Lung microvascular endothelial cell (primary cell): ENCODE measurements at regions not wholly inside any gene's neighbourhood (a gene's known extent, or its start where the extent isn't known, plus 50 kb on each side); places are given as distances from the start of the nearest gene placed in this dataset.

ENCODE experiments used
- DNase-seq, 2 donors: peaks; one replicate each; pipeline versions ENCODE4 v3.0.0 to v3.0.0-alpha.2; 2010; ENCODE audit warnings: low read depth in 2 of 2

- DNase-seq, result no peak
Measured at GRCh38 chr3:73707772-73708171, 83.0 kb upstream of the PDZRN3 start.

DNA sequence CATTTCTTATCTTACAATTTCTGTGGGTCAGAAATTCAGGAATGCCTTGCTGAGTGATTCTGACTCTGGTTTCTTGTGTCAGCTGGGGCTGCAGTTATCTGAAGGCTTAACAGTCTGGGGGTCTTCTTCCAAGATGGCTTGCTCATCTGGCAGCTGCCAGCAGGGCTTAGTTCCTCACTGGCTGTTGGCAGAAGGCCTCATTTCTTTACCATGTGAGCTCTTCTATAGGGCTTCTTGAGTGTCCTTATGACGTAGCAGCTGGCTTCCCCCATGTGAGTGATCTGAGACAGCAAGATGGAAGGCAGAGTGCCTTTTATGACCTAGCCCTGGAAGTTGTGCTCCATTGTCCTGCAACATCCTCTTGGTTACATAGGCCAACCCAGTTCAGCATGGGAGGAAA, 82.0 kb upstream of the PDZRN3 start:
- no peak for DNase-seq

DNA sequence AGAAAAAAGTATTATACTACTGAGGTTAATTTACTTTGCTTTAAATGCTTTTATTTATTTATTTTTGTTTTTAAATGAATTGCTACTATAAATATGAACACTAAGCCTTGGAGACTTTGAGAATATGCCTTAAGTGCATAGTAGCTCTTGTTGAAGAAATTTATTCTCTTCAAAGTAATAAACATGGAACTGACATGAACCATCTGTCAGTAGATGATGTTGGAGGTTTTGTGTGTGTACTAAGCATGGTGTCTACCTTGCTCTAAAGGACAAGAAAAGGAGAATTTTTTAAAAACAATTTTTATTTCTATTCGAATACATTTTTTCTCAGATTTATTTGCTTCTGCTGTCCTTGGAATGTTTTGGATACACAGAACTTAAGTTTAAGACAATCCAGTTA, 81.1 kb upstream of the PDZRN3 start:
- DNase-seq, result no peak

GRCh38 chr3:73699327-73699726, 74.6 kb upstream of the PDZRN3 start:
- DNase-seq, result no peak

DNA sequence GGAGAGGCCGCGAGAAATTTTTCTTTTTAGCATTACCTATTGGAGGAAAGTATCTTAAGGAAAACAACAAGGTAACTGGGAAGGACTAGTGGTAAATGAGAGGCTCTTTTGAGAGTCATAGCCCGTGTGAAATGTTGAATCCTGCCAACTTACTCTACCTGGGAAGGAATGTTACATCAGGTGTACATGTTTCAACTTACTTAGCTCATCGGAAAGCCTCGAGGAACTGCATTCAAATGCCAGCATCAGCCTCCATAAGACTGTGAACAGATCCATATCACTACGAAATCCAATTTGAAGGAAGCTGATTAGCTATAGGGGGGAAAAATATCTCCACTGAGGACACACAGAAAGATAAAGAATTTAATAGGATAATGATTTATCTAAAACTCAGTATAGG, 72.3 kb upstream of the PDZRN3 start:
- DNase-seq, result no peak

DNA sequence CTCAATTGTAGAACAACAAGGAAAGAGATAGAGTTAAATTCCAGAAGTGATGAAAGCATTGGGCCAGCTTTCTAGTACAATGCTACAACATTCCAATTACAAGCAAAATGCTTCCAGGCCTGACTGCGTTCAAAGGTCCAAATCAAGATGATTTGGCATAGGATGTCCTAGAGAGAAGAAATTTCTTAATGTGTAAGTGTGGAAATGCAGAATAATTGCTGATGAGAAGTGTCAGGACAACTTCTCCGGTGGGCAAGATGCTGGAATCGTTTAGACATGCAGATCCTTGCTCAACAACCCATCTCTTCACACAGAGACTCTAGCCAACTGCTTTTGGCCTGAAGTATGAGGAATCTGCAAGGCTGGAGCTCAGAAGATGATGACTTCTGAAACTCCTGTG, 71.1 kb upstream of the PDZRN3 start:
- no peak for DNase-seq

DNA sequence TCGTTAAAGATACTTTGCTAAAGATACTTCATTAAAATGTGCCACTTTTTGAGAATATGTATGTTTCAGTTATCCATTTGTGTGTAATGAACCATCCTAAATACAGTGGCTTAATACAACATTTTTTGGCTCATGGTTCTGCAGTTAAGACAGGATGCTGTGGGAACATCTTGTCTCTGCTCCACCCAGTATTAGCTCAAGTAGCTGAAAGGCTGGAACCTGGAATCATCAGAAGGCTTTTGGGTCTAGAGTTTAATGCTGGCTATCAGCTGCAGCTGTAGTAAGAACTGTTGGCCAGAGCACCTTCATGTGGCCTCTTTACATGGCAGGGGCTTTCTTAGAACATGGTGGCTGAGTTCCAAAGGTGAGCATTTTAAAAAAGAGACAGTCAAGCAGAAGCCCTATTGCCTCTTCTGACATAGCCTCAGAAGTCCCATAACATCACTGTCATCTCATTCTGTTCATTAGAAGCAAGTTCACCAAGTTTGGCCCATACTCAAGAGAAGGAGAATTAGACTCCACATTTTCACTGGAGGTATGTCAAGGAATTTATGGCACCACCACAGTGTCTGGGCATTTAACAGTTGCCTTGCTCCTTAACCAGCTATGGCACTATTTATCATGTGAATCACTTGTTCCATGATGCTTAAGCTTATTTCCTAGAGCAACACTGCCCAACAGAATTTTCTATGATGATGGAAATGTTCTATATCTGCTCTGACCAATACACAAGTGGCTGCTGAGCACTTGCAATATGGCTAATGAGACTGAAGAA, 70.4 kb upstream of the PDZRN3 start:
- DNase-seq, result no peak

GRCh38 chr3:73687106-73688004, 62.6 kb upstream of the PDZRN3 start:
- no peak for DNase-seq

DNA sequence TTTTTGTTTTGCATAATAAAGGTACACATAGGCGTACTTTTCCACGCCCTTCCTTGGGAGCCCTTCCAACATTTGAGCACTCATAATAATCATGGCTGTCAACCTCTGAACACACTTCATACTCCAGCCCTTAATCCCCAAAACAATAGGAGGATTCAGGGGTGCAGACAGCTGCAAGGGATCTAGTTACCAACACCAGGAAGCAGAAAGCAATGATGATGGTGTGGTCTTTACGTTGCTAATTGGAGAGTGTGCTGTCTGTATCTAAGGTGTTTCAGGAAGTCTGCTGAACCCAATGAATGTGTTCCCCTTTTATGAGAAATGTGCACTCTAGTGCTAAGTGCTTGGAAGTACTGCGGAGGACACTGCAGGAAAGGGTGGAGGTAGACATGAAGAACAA, 60.3 kb upstream of the PDZRN3 start:
- DNase-seq, result no peak

- DNase-seq, result no peak
Measured at GRCh38 chr3:73683706-73684105, 59.0 kb upstream of the PDZRN3 start.

GRCh38 chr3:73681610-73682009, 56.9 kb upstream of the PDZRN3 start:
- DNase-seq, result no peak

DNA sequence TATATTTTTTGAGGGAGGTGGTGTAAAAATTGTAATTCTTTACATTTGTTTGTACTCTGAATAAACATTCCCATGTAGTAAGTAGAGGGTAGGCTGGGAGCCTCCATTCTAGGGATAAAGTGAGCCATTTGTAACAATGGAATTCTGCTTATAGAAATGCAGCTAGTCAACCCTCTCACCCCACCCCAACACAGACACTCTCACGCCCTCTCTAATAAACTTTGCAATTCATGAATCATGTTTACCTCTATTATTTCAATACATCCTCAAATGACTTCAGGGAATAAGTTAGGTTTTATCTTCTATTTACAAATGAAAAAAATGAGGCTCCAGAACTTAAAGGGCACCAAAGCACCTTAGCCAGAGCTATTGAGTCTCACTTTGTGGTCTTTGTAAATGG, 56.5 kb upstream of the PDZRN3 start:
- no peak for DNase-seq

DNA sequence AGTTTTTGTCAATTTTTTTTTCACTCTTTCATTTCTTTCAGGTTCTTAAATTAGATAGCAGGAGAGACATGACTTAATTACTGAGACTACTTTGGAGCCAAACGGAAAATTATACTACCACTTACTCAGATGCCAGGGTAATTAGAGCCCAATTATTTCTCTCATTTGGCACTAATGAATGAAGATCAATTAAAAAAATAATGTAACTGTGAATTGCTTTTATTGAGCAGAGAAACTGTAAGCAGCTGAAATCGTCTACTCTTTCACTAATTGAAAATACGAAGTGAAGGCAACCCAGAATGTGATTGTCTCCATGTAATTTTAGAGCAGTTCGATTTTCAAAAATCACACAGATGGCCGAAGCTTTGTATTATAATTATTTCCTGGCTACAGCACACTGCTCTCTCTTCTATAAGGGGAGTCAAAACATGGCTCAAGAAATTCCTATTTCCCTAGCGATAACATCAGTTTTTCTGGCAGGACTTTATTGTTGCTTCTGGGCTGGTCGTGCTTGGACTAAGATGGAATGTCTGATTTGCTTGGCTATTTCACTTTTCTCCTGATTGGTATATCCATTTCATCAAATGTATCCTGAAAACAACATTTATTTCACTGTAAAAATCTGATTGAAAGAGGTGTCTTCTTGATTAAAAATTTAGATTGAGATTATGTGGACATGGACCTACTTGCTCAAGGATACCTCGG, 55.8 kb upstream of the PDZRN3 start:
- DNase-seq, result no peak

DNA sequence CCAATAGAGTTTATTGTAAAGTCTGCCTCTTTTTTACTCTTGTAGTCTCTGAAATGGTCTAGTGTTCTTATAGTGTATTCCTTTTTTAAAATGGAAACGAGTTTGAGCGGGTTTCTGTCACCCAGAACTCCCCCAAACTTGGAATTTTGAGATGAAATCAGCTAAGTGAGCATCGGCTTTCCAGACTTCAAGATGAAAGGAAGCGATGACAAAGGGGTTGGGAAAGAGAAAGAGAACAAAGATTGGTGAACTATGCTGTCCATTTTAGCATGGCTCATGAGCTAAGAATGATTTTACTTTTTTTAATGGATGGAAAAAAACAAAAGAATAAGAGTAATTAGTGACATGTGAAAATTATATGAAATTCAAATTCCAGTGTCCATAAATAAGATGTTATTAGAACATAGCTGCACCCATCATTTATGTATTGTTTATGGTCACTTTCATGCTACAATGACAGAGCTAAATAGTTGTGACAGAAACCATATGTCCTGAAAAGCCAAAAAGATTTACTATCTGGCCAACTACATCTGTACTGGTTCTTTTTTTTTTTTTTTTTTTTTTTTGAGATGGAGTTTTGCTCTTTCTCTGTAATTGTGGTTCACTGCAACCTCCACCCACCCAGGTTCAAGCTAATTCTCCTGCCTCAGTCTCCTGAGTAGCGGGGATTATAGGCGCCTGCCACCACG, 52.7 kb upstream of the PDZRN3 start:
- no peak for DNase-seq
